Esophagus muscularis mucosa (tissue), 3 donors: ENCODE measurements at regions not wholly inside any gene's neighbourhood (a gene's known extent, or its start where the extent isn't known, plus 50 kb on each side); places are given as distances from the start of the nearest gene placed in this dataset.

Experiments
- CTCF ChIP-seq, 3 experiments: fragments of 200-600 bp in 2 of 3; fragments of 450-650 bp in 1 of 3; sonication (generic) in 2 of 3; IDR thresholded peaks; one replicate each; pipeline ENCODE4 v1.5.1; 2017 to 2019; ENCODE audit warnings: antibody characterized with exemption in 3 of 3, mild to moderate bottlenecking in 2 of 3, moderate library complexity in 1 of 3
- POLR2A ChIP-seq: fragments of 450-650 bp; IDR thresholded peaks from one replicate; pipeline ENCODE4 v1.6.1; 2017; ENCODE audit warnings: antibody characterized with exemption, moderate library complexity, mild to moderate bottlenecking, low read depth
- POLR2AphosphoS5 ChIP-seq, 2 donors: sonication (generic); formaldehyde crosslinking; IDR thresholded peaks; one replicate each; pipeline ENCODE4 v1.6.1; 2017; ENCODE audit warnings: antibody characterized with exemption in 2 of 2

GRCh38 chr2:241935314-241935713 is 65.8 kb downstream of the RTP5 start:
- TF ChIP-seq CTCF (IDR thresholded peaks at IDR 0.05) (no peak), POLR2AphosphoS5 (IDR thresholded peaks at IDR 0.05) (no peak), POLR2A (no peak)
